Sigmoid colon (tissue), 4 donors: ENCODE measurements at regions not wholly inside any gene's neighbourhood (a gene's known extent, or its start where the extent isn't known, plus 50 kb on each side); places are given as distances from the start of the nearest gene placed in this dataset.

Experiments used
- EP300 ChIP-seq, 4 donors: sonication (generic); formaldehyde crosslinking; IDR thresholded peaks; one replicate each; pipeline ENCODE4 v1.6.1; 2017; ENCODE audit warnings: antibody characterized with exemption in 4 of 4
- POLR2A ChIP-seq, 2 donors: fragments of 450-650 bp; IDR thresholded peaks; one replicate each; pipeline ENCODE4 v1.6.1; 2016; ENCODE audit warnings: antibody characterized with exemption in 2 of 2, mild to moderate bottlenecking in 2 of 2, moderate library complexity in 2 of 2
- POLR2AphosphoS5 ChIP-seq, 4 donors: sonication (generic); formaldehyde crosslinking; IDR thresholded peaks; one replicate each; pipeline ENCODE4 v1.6.1; 2017; ENCODE audit warnings: antibody characterized with exemption in 4 of 4
- TF ChIP-seq, protein P1 (sequence below), 4 experiments: fragments of 450-650 bp in 3 of 4; fragments of 200-600 bp in 1 of 4; IDR thresholded peaks; one replicate each; pipeline ENCODE4 v1.5.1; 2016 to 2019; ENCODE audit warnings: antibody characterized with exemption in 4 of 4, mild to moderate bottlenecking in 3 of 4, moderate library complexity in 2 of 4

DNA sequence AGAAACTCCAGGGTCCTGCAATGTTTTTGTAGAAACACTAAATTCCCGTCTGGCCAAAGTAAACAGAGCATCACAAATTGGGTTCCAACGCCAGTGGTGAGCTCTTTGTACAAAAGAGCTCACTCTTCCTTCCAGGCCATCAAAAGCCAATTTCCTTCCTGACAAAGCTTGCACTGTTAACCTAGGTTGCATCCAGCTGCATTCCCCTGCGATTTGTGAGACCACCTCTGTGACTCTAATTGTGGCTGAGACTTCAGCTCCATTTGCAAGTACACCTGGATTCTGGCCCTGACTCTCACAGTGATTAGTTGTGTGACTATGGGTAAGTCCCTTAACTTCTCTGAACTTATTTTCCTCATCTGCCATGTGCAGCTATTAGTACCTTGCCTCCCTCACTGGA, 212.5 kb upstream of the CXorf66 start:
- TF ChIP-seq POLR2A (IDR thresholded peaks at IDR 0.05) (no peak), POLR2AphosphoS5 (IDR thresholded peaks at IDR 0.05) (no peak), EP300 (IDR thresholded peaks at IDR 0.05) (no peak)
- TF ChIP-seq, protein P1, sequence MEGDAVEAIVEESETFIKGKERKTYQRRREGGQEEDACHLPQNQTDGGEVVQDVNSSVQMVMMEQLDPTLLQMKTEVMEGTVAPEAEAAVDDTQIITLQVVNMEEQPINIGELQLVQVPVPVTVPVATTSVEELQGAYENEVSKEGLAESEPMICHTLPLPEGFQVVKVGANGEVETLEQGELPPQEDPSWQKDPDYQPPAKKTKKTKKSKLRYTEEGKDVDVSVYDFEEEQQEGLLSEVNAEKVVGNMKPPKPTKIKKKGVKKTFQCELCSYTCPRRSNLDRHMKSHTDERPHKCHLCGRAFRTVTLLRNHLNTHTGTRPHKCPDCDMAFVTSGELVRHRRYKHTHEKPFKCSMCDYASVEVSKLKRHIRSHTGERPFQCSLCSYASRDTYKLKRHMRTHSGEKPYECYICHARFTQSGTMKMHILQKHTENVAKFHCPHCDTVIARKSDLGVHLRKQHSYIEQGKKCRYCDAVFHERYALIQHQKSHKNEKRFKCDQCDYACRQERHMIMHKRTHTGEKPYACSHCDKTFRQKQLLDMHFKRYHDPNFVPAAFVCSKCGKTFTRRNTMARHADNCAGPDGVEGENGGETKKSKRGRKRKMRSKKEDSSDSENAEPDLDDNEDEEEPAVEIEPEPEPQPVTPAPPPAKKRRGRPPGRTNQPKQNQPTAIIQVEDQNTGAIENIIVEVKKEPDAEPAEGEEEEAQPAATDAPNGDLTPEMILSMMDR (IDR thresholded peaks at IDR 0.05), result no peak
